GM19025 (cell line): ENCODE measurements at regions not wholly inside any gene's neighbourhood (a gene's known extent, or its start where the extent isn't known, plus 50 kb on each side); places are given as distances from the start of the nearest gene placed in this dataset.

Experiments used
- ATAC-seq: cut with Tn5 transposase; IDR thresholded peaks from one replicate; pipeline ENCODE4 v1.9.1; 2021; ENCODE audit warnings: mild to moderate bottlenecking, low read depth, moderate library complexity; ENCODE audit not compliant: unreplicated experiment

DNA sequence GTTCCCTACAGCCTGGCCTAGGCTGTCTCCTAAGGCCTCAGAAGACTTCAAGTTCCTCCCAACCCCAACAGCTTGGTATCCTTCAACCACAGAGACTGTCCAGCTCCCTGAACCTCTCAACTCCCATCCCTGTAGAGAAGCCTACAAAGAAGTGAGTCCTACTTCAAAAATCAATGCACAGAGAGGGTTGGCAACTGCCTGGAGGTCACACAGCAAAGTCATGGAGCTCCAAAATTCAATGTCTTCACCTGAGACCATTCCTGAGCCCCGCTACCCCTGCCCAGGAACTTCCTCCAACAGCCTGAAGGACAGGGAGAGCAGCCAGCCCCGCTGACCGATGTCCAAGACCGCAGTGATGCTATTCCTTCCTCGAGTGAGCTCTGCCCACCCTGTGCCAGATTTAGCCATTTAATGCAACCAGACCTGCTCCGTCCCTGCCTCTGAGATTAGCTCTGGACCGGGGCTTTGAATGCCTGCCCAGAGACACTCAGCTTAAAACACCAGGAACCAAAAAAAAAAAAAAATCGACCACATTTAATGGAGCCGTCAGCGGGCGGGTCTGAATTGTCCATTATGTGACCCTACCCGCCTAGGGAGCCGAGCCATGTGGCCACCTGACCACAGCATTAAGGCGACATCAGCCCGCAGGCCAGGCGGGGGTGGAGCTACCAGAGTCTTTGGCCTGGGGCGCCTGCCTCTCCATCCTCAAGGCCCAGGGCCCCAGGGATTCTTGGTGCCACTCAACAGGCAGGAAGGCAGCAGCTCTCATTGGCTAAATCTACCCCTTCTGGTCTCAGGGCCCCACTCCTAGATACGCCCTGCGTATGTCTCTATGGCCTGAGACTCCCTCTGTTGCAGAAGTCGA lies 148.6 kb downstream of the SYF2 start:
- ATAC-seq = no peak

DNA sequence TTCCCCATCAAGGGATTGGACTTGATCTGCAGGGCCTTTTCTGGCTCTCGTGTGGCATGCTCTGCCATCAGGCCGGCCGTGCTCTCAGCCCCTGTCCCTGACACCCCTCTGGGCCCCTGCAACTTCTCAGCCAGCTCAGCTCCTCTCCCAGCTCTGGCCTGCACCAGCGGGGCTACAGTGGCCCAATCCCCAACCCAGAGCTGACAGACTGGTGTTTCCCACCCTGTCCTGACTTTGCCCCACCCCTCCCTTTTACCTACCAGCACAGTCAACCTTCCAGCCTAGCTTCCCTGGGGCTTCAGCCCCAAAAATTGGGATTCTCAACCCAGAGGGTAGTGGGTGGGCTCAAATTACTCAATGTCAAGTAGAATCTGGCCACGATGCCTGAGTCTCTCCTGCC lies 149.3 kb downstream of the SYF2 start:
- ATAC-seq = no peak

DNA sequence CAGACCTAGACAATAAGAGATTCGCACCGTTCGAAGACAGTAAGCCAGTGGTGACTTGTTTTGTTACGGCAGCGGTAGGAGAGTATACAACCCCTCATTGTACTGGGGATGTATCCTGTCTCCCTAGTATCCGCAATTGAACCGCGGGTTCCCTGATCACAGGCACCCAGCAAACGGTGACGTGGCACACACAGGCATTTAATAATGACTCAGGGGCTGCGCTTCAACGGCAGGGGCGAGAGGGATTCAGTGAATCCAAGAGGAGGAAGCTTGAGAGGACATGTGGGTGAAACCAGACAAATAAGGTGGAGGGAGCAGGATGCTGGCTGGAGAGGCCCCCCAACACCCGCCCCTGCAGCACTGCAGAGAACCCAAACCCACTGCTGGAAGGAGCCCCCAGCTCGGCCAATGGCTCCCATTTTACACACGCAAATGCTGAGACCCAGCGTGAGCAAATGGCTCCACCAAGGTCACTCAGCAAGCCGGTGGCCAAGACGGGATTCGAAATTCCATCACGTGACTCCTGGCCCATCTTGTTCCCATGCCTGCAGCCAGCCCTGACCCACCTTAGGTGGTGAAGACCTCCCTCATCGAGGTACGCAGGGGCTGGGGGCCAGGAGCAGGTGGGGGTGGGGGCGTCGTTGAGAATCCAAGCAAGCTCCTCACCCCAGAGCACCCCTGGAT lies 149.9 kb downstream of the SYF2 start:
- no peak for ATAC-seq

DNA sequence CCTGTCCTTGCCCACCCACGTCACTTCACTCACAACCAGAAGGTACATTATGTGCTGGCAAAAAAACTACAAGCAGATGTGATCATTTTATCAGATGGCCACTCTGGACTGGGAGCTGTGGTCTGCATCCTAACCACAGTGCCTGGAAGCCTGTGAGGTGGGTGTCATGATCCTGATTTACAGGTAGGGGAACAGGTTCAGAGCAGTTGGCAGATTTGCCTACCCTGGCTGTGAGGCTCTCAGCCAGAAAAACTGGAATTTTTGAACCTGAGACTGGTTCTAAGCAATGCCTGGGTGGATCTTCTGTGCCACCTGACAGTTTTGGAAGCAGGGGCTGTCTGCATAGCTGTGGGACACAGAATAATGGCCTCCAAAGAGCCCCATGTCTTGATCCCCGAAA lies 150.8 kb downstream of the SYF2 start:
- no peak for ATAC-seq

DNA sequence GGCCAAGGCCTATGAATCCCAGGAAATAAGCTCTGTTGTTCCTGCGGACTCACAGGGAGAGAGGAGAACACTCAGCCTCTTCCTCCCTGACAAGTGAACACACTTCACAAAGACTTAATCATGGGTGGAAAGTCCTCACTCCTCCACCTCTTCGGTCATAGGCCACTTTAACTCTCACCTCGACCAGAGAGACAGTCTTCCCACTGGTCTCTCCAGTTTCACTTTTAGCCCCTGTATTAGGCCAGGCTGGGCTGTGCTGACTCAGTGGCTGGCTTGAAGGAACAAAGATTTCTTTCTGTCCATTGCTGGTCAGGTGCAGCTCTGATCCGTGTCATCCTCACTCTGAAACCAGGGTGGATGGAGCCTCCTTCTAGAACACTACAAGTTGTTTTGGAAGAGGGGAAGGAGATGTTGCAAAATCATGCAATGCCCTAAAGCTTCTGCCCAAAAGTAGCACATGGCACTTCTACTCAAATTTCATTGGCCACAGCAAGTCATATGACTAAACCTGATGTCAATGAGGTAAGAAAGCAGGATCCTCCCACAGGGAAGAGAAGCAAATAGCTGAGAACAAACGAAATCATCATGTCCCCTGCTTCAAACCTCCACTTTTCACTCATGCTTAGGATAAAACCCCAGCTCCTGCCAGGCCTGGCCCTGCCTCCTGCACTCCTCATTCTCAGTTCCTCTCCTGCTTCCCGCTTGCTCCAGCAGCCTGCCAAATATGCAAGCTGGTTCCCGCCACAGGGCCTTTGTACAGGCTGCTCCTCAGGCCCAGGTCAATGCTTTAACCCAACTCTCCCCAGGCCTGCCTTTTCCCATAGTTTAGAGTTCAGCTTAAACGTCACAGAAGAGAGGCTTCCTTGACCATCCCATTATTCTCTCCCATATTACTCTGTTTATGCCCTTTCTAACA lies 150.5 kb upstream of the RUNX3 start:
- ATAC-seq = no peak

DNA sequence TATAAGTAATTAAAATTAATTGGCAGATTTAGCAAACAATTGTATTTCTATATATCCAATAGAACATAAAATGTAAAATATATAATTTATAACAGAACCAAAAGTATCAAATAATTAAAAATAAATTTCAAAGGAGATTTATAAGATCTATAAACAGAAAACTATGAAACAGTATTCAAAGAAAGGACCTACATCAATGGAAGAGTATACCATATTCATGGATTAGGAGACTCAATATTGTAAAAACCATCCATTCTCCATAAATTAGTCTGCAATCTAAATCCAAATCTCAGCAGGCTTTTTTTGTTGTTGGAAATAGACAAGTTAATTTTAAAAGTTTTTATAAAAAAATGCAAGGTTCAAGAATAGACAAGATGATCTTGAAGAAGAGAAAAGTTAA lies 149.0 kb upstream of the RUNX3 start:
- ATAC-seq = no peak

DNA sequence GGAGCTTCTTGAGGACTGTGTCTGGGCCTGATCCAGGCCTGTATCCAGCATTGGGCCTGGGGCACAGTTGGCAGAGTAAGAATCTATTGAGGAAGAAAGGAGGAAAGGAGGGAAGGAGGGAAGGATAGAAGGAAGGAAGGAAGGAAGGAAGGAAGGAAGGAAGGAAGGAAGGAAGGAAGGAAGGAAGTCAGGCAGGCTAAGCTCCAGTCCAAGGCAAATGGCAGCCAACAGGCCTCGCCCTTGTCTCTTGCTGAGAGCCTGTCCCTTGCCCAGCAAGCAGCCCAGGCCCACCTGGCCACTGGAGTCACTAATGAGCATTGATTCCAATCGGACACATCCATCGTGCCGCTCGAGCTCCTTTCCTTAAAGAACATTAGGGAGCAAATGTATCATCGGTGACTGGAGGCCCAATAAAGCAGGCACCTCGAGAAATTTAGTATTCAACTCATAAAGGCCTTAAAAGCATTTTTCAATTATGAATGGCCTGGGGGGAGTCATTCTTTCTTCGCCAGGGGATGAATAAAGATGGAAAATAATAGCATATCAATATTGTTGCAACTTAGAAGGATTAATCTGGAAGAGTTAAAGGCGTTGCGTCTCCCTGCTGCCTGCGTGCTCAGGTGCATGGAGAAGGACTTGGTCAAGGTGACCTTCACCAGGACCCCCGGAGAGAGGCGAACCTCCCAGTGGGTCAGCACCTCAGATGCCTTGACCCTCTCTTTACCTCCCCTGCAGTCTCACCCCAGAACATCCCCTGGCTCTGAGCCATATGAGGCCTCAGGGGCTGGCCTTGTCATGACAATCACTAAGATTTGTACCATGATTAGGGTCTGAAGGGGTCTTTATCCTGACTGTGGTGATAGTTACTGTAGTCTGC lies 144.5 kb upstream of the RUNX3 start:
- no peak for ATAC-seq

DNA sequence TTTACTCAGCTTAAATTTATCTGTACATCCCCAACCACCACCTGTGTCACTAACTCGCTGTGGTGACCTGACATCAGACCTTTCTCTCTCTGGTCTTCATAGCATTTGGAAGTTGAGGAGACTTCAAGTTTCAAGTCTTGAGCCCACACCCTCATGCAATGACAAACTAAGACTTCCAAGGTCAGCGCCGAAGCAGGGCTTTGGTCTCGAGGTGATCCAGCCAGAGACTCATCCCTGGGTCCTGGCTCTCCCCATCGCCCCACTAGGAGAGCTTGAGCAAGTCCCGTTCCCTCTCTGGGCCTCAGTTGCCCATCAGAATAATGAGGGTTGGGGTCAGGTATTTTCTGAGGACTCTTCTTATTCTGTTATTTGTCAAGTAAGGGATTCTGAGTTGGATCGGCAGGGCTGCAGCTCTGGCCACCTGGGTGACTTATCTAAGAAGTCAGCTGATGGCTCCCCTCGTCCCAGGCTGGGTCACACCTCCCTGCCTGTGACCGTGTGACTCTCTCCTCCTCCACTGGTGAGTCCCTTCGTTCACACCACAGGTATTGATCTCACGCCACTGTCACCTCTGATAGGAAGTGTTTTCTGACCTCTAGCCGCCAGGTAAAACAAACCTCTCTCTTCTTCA lies 143.7 kb upstream of the RUNX3 start:
- no peak for ATAC-seq

DNA sequence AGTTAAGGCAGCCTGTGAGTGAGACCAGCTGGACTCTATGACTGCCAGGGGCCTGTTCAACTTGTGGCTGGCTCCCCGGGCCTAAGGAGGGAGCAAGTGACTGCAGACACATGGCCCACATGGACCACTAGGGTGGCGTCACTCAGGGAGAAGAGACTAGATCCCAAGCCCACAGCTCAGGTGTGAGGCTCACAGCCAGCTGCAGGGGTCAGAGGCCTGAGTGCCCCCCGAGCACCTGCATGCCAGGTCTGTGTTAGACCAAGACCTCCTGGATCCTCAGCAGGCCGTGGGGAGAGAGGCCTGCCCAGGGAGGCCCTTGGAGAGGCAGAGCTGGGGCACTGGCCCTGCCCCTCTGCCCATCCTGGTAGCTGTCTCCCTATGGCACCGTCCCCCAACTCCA lies 142.4 kb upstream of the RUNX3 start:
- no peak for ATAC-seq

DNA sequence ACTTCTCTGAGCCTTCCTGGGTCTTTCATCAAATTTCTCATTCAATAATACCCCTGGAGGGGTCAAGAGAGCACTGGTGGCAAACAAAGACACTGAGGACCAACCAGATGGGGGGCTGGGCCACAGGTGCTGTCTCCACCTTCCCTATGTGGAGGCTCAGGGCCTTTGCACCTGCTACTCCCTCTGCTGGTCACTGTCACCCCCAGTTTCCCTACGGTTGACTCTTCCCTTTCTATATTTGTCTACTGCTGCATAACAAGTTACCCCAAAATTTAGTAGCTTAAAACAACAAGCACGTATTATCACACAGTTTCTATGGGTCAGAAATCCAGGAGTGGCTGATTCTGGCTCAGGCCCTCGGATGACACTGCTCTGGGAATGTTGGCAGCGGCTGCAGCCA lies 138.8 kb upstream of the RUNX3 start:
- no peak for ATAC-seq

DNA sequence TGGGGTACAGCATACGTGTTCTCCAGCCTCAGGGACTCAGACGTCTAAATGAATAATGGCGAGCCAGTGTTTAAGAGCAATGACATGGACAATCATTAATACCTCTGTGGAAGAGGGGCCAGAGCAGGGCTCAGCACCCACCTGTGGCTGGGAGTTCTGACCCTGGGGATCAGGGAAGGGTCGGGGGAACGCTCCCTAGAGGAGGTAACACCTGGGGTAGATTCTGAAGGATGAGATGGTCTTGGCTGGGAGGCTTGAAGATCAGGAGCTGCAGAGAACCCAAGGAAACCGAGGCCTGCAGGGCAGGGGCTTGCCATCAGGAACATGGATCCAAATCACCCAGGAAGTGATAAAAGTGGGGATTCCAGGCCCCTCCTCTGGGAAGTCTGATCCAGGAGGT lies 138.2 kb upstream of the RUNX3 start:
- ATAC-seq = no peak

DNA sequence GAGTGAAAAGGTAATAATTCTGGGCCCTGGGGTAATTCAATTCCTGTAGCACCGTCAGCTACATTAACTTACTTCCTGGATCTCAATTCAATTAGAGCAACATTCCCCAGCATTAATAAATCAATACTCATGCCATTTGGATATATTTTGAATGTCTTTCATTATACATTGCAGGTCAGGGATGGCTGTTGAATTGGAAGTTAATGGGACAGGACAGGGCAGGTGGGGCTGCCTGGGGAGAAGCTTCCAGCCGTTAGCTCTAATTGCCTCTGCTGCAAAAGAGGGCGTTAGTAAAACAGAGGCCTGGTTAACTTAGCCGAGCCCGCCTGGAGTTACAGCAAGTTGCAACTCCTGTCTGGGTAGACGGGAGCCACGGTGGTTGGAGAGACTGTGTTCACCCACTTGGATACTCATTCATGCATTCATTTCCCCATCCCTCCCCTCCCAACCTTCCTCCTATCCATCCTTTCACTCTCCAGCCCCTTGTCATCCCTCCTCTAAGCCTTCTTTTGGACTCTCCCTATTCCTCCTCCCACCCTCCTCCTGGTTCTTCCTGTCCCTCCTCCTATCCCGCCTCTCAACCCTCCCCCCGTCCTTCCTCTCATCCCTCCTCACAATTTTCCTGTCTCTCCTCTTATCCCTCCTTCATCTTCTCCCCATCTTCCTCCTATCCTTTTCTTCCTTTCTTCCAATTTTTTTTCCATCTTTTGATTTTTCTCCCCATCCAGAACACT lies 137.6 kb upstream of the RUNX3 start:
- ATAC-seq = no peak

DNA sequence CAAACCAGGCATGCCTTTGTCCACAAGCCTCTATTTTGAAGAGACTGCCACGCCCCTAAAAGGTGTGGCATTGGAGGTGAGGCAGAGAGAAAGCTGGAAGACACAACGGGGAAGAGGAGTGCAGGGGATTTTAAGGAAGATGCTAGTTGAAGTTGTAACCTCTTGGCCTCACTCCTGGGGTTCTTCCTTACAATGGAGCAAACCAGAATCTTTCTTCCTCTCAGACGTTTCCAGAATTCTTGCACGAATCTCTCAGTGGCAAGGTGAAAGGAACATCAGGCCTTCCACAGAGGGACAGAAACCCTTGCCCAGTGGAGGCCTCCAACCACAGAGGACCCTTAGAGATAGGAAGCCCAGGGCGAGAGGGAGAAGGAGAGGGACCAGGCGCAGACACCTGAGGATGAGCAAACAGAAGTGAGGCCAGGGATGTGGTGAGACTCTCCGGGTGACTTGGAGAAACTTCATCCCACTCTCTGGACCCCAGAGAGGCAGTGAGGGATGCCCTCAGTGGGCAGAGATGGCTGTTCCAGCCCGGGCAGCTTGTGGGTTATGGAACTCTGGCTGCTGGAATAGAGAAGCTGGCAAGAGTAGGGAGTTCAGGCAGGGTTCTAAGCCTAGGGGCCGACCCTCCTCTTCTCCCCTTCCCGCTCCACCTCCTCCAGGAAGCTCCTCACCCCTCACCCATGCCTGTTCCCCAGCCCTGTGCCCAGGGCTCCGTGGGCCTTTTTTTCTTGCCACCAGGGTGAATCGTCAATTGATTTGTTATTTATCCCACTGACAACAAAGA lies 136.8 kb upstream of the RUNX3 start:
- ATAC-seq = no peak

DNA sequence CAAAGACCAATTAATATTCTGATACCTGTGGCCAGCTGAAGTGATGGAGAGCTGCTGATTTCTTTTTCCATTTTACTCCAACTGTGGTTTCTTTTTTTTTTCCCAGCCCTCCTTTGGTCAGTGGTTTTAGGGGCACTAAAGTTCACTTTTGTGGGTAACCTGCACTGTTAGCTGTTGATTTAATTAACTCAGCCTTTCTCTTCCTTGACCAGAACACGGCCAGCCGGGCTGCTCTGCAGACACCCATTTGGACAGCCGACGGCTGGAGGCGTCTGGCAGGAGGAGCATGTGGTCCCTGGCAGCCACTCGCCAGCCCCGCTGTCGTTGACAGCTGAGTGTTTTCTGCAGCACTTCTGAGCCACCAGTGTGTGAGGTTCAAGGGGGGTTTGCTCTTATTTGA lies 136.2 kb upstream of the RUNX3 start:
- ATAC-seq = no peak

DNA sequence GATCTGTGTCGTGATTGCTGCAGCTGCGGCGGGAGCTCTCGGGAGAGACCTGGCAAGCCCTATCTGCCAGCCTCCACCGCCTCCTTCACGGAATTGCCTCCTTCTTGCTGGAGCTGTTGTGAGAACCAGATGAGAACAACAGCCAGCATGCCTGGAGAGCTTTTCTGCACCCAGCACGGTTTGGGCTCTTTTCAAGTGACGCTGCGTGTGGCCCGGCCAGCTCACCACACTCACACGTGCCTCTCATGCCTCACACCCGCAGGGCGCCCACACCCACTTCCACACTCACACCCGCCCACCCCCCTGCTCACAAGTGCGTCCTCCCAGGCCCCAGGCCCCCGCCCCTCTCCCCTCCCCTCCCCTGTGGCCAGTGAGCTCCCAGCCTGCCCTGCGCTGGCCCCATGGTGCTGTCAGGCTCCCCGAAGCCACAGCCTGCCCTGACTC lies 135.7 kb upstream of the RUNX3 start:
- ATAC-seq = no peak

DNA sequence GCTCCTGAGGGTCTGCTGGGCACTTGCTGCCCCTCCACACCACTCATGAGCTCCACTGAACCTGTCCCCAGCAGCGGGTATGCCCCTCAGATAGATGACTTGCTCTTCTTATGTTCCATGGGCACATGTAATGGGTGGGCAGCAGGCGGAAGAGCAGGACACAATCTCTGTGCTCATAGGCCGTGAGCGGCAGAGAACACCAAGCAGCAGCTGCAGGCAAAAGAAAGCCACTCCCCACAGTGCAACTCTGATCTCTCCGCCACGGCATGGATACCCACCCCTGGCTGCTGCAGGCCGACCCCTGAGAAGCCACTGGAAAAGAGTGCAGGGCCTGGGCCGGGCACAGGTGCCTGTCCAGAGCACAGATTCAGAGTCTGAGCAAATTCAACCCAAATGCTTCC lies 135.2 kb upstream of the RUNX3 start:
- no peak for ATAC-seq

DNA sequence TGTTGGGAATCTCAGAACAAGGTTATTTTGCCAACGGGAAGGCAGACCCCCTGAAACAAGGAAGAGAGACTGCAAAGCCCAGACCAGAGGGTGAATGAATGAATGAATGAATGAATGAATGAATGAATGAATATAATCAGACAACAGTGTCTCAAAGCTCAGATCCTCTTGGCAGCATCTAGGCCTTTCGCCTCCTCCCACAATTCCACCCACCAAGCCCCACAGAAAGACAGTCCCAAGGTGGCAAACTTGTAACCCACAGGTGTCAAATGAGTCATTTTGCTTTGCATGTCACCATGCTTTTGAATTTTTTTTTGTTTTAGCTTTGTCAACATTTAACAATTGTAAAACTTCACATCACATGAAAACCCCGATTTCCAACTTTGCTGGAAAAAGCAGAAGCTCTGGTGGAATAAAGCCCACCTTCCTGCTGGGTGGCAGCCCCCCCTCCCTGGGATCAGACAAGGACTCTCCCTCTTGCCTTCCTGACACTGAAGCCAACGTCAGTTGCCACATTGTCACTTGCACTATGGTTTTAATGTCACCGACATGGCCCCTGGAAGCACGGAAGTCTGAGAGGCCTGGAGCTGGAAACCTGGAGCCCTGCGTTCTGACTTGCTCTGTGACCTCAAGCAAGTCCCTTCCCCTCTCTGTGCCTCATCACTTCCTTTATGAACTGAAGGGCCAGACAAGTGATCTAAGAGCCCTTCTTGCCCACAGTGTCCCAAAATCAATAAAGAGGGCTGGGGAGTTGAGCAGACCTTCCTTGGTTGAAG lies 134.6 kb upstream of the RUNX3 start:
- ATAC-seq = no peak
